HL-60 (cell line): ENCODE measurements at regions not wholly inside any gene's neighbourhood (a gene's known extent, or its start where the extent isn't known, plus 50 kb on each side); places are given as distances from the start of the nearest gene placed in this dataset.

Source experiments
- CTCF ChIP-seq: IDR thresholded peaks from one replicate; pipeline ENCODE4 v1.5.1; 2011; ENCODE audit warnings: low read length, control low read depth, inconsistent platforms; ENCODE audit not compliant: insufficient read depth
- GABPA ChIP-seq: IDR thresholded peaks from 2 replicates; pipeline ENCODE4 v1.6.1; 2012; ENCODE audit warnings: low read depth
- POLR2AphosphoS5 ChIP-seq: IDR thresholded peaks from 2 replicates; pipeline ENCODE4 v1.6.1; 2012; ENCODE audit warnings: low read depth
- REST ChIP-seq: IDR thresholded peaks from 2 replicates; pipeline ENCODE4 v1.6.1; 2012; ENCODE audit warnings: low read depth; ENCODE audit not compliant: insufficient replicate concordance

GRCh38 chr11:24082241-24082640, 414.6 kb upstream of the LUZP2 start:
- no peak for TF ChIP-seq CTCF
- no peak for TF ChIP-seq POLR2AphosphoS5
- TF ChIP-seq REST: no peak
- no peak for TF ChIP-seq GABPA
